Retina (tissue), 1 donor: ENCODE measurements at regions not wholly inside any gene's neighbourhood (a gene's known extent, or its start where the extent isn't known, plus 50 kb on each side); places are given as distances from the start of the nearest gene placed in this dataset.

Source experiments
- DNase-seq: peaks from one replicate; pipeline ENCODE4 v3.0.0-alpha.2; 2016

- no peak for DNase-seq
Observed at GRCh38 chr7:25399000-25399750, 170.9 kb upstream of the NPVF start.

- DNase-seq = no peak
Observed at GRCh38 chr7:25402532-25402931, 174.2 kb upstream of the NPVF start.

GRCh38 chr7:25405736-25406135, 177.4 kb upstream of the NPVF start:
- DNase-seq = no peak

GRCh38 chr7:25407053-25407452, 178.8 kb upstream of the NPVF start:
- no peak for DNase-seq

DNA sequence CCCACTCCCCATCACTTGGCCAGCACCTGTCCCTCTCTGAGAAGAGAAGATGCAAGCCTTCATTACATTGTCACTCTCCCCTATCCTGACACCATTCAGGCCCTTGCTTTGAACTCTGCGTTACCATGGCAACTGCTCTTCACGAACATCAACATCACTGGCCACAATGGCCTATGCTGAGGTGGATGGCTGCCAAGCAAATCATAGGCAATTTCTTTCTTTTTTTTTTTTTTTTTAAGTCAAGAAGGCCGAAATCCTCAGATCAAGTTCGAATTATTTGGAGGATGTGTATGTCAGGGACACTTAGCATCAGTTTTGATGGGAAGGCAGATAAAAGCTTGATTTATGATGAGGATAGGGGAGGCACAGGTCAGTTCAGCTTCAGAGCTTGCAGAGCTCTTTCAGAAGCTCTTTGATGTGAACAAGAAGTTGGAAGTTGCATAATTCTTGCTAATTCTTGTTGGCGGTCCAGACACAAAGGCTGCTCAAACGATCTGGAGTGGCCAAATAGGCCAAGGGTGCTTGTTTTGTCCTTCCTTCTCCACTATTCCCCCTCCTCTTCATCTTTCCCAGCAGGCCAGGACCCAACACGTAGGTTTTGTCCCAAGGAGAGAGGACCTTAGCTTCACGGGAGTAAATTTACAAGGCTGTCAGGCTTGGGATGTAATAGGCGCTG, 179.9 kb upstream of the NPVF start:
- DNase-seq = peak; percentile 49

DNA sequence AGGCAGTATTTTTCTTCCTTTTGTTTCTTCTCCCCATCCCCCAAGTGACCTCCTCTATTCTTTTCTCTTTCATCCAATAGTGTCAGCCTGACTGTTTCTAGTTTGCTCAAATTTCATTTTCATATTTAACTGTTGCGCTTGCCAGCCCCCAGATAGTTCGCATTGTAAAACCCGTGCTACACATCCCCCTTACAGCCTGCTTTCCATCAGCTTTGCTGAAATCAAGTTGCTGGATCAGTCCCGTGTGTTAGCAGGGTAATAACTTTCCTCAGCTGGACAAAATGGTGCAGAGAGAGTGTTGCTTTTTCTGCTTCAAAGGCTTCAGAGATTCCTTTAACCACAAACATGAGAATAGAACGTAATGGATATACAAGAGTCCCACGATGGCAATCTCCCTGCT, 180.6 kb upstream of the NPVF start:
- no peak for DNase-seq

- DNase-seq = peak; percentile 25
Observed at GRCh38 chr7:25409897-25410636, 181.8 kb upstream of the NPVF start.

DNA sequence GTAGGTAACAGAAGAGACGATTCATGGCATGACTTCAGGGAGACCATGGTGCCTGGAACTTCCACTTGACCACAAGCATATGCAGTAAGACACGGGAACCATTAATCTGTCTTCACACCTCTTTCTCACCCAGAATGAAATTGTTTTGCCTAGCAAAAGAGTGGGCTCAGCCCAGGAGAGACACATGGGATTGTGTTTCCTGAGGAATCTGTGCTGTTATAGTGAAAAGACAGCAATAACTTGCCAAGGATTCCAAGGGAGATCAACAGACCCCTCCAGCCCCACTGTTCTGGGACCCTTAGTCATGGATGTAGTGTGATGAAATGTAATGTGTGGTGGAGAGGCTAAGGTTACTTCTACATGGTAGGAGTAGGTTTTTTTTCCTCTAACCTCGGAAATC, 192.5 kb upstream of the NPVF start:
- no peak for DNase-seq

- peak; percentile 44 for DNase-seq
Observed at GRCh38 chr7:25424113-25424512, 195.8 kb upstream of the NPVF start.

DNA sequence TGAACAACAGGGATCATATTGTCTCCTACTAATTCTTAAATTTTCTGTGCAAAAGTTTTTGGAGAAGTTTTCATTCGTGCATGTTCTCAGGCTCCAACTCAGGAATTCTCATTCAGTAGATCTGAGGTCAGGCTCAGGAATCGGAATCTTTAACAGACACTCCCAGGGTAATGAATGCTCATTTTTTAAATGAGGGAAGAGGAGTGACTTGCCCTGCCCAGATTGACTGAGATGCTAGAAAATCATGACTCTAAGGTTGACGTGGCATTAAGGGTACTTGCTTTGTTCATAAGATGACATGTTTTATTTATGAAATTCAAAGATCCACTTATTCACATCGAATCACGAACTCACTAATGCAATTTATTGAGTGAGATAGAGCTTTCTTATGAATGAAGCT, 196.6 kb upstream of the NPVF start:
- no peak for DNase-seq

DNA sequence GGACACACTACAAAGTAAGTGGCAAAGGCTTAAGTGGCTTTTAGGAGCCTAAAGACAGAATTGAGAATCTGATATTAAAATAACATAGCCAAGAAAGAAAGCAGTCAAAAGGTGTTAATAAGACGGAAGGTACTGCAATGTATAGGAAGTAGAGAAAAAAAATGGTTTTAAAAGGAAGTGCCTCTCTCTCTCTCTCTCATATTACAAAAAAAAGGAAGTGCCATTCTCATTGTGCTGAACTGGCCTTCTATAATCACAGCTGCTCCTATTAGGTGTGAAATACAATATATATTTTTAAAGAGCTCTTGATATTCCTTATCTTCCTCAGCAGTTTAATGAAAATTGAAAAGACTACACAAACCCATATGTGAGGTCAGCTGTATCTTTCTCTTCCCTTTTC, 199.4 kb upstream of the NPVF start:
- DNase-seq = no peak

DNA sequence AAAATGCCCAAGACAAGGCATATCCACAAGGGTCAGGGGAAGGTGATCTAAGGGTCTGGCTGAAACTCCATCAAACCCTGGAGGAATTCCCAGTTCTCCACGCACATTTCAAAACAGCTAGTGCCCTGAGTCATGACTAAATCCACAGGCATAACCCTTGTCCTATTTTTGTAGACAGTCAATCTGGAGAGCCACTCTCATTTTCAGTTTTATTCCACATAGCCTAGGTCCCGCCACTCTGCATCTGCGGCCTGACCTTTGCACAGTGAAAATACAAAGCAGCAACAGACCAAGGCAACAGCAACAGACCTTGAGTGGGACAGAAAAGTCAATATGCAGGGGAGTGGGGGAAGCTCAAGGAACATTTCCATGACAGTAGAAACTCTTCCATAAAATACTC, 201.4 kb upstream of the NPVF start:
- no peak for DNase-seq

DNA sequence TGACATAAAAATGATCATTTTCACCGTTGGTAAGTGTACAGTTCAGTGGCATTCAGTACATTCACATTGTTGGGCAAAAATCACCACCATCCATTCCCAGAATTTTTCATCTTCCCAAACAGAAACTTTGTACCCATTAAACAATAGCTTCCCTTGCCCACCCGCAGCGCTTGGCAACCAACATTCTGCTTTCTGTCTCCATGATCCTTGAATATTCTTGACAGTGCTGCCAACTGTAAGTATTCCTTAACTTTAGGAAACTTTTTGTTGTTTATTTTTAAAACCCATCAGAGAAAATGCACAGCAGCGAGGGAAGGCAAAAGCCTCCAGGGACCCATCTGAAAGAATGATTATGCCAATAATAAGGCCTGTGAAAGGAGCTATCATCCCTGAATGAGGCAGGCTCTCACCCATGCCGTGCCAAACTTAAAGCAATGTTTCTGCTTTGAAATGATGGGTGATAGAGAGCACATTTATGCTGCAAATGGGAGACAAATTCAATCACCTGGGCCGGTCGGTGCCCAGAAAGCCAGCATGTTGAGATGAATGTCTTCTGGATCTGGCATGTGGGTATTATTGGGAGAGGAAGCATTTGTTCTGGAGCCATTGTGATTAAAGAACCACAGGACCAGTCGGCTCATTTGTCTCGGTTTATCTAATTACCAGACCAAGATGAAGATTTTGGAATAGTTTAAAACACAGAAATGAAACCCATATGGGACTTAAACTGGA, 202.1 kb upstream of the NPVF start:
- no peak for DNase-seq

- DNase-seq = no peak
Observed at GRCh38 chr7:25431956-25432450, 203.7 kb upstream of the NPVF start.

GRCh38 chr7:25432807-25433206, 204.5 kb upstream of the NPVF start:
- DNase-seq = no peak

DNA sequence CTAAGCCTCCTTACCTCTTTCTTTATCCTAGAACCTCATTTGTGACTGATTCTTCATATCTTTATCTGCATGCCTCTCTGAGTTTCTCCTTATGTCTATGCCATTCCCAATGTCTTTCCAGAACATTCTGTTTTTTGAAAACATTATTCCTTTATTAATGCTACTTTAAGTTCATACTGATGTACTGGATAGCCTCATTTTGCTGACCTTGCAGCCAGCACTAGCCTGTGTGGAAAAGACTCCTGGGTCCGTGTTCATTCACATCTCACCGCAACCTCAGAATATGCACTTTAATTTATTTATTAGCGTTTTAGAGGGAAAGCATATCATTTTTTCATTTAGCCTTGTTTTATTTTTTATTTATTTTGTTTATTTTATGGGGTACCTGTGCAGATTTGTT, 208.1 kb upstream of the NPVF start:
- DNase-seq = no peak

GRCh38 chr7:25437308-25437707, 209.0 kb upstream of the NPVF start:
- no peak for DNase-seq

GRCh38 chr7:25444991-25445390, 216.7 kb upstream of the NPVF start:
- DNase-seq = no peak

DNA sequence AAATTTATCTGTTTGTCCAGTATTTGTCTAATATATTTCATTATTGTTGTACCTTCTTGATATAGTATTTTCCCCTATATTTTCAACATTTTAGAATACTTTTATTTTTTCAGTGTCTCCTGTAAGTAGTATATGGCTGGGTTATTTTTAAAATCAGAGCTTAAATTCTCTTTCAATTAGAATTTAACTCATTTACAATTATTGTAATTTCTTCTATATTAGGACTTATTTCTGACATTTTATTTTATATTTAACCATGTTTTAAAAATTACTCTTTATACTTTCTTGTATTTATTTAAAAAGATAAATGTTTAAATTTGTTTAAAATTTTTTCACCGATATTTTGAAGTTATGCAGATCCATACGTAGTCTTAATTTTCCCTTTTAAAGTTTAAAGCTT, 220.0 kb upstream of the NPVF start:
- no peak for DNase-seq

GRCh38 chr7:25454020-25454419, 225.7 kb upstream of the NPVF start:
- no peak for DNase-seq

- no peak for DNase-seq
Observed at GRCh38 chr7:25454562-25455041, 226.3 kb upstream of the NPVF start.

- DNase-seq = no peak
Observed at GRCh38 chr7:25455683-25456251, 227.5 kb upstream of the NPVF start.
